ENCODE measurements at regions not wholly inside any gene's neighbourhood (a gene's known extent, or its start where the extent isn't known, plus 50 kb on each side); places are given as distances from the start of the nearest gene placed in this dataset.
"Not testable (repeated sequence)": the region's sequence is repeated elsewhere in the genome, so short reads cannot be mapped to it uniquely, and the experiment has no call there.

GRCh38 chr1:201641524-201642253 is 102.8 kb downstream of the NAV1 start:
- no peak for TF ChIP-seq CTCF (IDR thresholded peaks at IDR 0.05; ENCODE audit: insufficient read depth, low read length)
- no peak overlapping the region for H3K4me3 ChIP-seq (ENCODE audit: low read depth, low read length)
- DNase-seq (ENCODE audit: low read depth) = no peak

GRCh38 chr1:201643835-201644104 is 104.8 kb downstream of the NAV1 start:
- DNase-seq (ENCODE audit: low read depth) = no peak
- TF ChIP-seq CTCF (IDR thresholded peaks at IDR 0.05; ENCODE audit: insufficient read depth, low read length) = no peak
- H3K4me3 ChIP-seq (ENCODE audit: low read depth, low read length) = no peak overlapping the region

- H3K4me3 ChIP-seq (ENCODE audit: low read depth, low read length) = no peak overlapping the region
- no peak for DNase-seq (ENCODE audit: low read depth)
- TF ChIP-seq CTCF (IDR thresholded peaks at IDR 0.05; ENCODE audit: insufficient read depth, low read length) = no peak
These were observed 105.3 kb downstream of the NAV1 start for GRCh38 chr1:201644197-201644596.

GRCh38 chr1:201645000-201645399 is 106.1 kb downstream of the NAV1 start:
- H3K4me3 ChIP-seq (ENCODE audit: low read depth, low read length); DNase-seq (ENCODE audit: low read depth): not testable (repeated sequence)

GRCh38 chr1:201645956-201646355 is 107.0 kb downstream of the NAV1 start:
- DNase-seq (ENCODE audit: low read depth) = no peak
- no peak overlapping the region for H3K4me3 ChIP-seq (ENCODE audit: low read depth, low read length)
- no peak for TF ChIP-seq CTCF (IDR thresholded peaks at IDR 0.05; ENCODE audit: insufficient read depth, low read length)

GRCh38 chr1:201646411-201647022 is 107.6 kb downstream of the NAV1 start:
- no peak for DNase-seq (ENCODE audit: low read depth)
- no peak overlapping the region for H3K4me3 ChIP-seq (ENCODE audit: low read depth, low read length)
- no peak for TF ChIP-seq CTCF (IDR thresholded peaks at IDR 0.05; ENCODE audit: insufficient read depth, low read length)

- no peak for TF ChIP-seq CTCF (IDR thresholded peaks at IDR 0.05; ENCODE audit: insufficient read depth, low read length)
- H3K4me3 ChIP-seq (ENCODE audit: low read depth, low read length) = peak overlapping the region; percentile 94
- DNase-seq (ENCODE audit: low read depth) = no peak
These were observed 108.2 kb downstream of the NAV1 start for GRCh38 chr1:201647094-201647493.
